IMR-90 (cell line): ENCODE measurements at regions not wholly inside any gene's neighbourhood (a gene's known extent, or its start where the extent isn't known, plus 50 kb on each side); places are given as distances from the start of the nearest gene placed in this dataset.

Source experiments
- ATAC-seq: fragments of 200-7000 bp; cut with Tn5 transposase; 2 replicates; pipeline ENCODE4 v1.9.1; 2020; ENCODE audit warnings: low read depth, mild to moderate bottlenecking, moderate library complexity
- BruUV-seq: library from RNA; stranded (reverse); fragments of 400-500 nt; replicated peaks from 2 replicates; lab custom pipeline; 2021; lab: Mats Ljungman, UMichigan
- CTCF ChIA-PET: fragments of 300-600 bp; formaldehyde crosslinking; extraction: SDS; loops from one replicate; lab custom pipeline; 2021; ENCODE audit warnings: antibody characterized with exemption; lab: Yijun Ruan, JAX
- POLR2A ChIA-PET: fragments of 300-600 bp; sonication (Branson Sonifier 250); formaldehyde crosslinking; loops from one replicate; lab custom pipeline; 2022; ENCODE audit warnings: antibody characterized with exemption; ENCODE audit not compliant: unreplicated experiment; lab: Charles Lee
- DNase-seq: peaks from one replicate; pipeline ENCODE4 v3.0.0; 2013
- H2AFZ ChIP-seq: replicated peaks from 2 replicates; pipeline ENCODE3; 2013; ENCODE audit warnings: low read length, mild to moderate bottlenecking; ENCODE audit not compliant: poor library complexity
- H2AK5ac ChIP-seq: 2 replicates; pipeline ENCODE4 v1.6.1; 2013; ENCODE audit warnings: low read depth, low read length, inconsistent platforms
- H2AK9ac ChIP-seq: replicated peaks from 2 replicates; pipeline ENCODE3; 2013; ENCODE audit warnings: mild to moderate bottlenecking, low read depth, low read length, moderate library complexity; ENCODE audit not compliant: poor library complexity
- H2BK120ac ChIP-seq: 2 replicates; pipeline ENCODE4 v1.6.1; 2013; ENCODE audit warnings: low read depth, low read length, inconsistent platforms
- H2BK15ac ChIP-seq: 3 replicates; pipeline ENCODE4 v1.6.1; 2013; ENCODE audit warnings: low read depth, low read length, inconsistent platforms
- H2BK20ac ChIP-seq: 2 replicates; pipeline ENCODE4 v1.6.1; 2013; ENCODE audit warnings: low read depth, mild to moderate bottlenecking, inconsistent platforms, low read length, moderate library complexity
- H2BK5ac ChIP-seq: 2 replicates; pipeline ENCODE4 v1.6.1; 2013; ENCODE audit warnings: mild to moderate bottlenecking, low read depth, low read length, inconsistent platforms; ENCODE audit not compliant: poor library complexity, severe bottlenecking
- H3K14ac ChIP-seq: replicated peaks from 2 replicates; pipeline ENCODE4 v1.6.1; 2013; ENCODE audit warnings: low read depth, low read length, inconsistent platforms
- H3K18ac ChIP-seq: 2 replicates; pipeline ENCODE4 v1.6.1; 2013; ENCODE audit warnings: low read depth, low read length, control low read depth
- H3K23ac ChIP-seq: 2 replicates; pipeline ENCODE4 v1.6.1; 2013; ENCODE audit warnings: low read depth, low read length, inconsistent platforms
- H3K27ac ChIP-seq: 2 replicates; pipeline ENCODE4 v1.5.1; 2013; ENCODE audit warnings: mild to moderate bottlenecking, control low read depth, low read length; ENCODE audit not compliant: insufficient read depth
- H3K27me3 ChIP-seq: 2 replicates; pipeline ENCODE4 v1.6.1; 2013; ENCODE audit warnings: low read length; ENCODE audit not compliant: control insufficient read depth, insufficient read depth
- H3K36me3 ChIP-seq: 2 replicates; pipeline ENCODE4 v1.6.1; 2013; ENCODE audit warnings: low read length, mixed read lengths; ENCODE audit not compliant: control insufficient read depth, insufficient read depth
- H3K4ac ChIP-seq: 2 replicates; pipeline ENCODE4 v1.6.1; 2013; ENCODE audit warnings: low read depth, low read length, inconsistent platforms
- H3K4me1 ChIP-seq: 2 replicates; pipeline ENCODE4 v1.6.1; 2013; ENCODE audit warnings: low read length, mixed read lengths; ENCODE audit not compliant: control insufficient read depth, insufficient read depth
- H3K4me2 ChIP-seq: 2 replicates; pipeline ENCODE4 v1.6.1; 2013; ENCODE audit warnings: low read depth, mild to moderate bottlenecking, control low read depth, low read length, moderate library complexity
- H3K4me3 ChIP-seq: 2 replicates; pipeline ENCODE4 v1.5.1; 2013; ENCODE audit warnings: low read depth, mild to moderate bottlenecking, control low read depth, low read length, moderate library complexity; ENCODE audit not compliant: insufficient read depth
- H3K56ac ChIP-seq: 2 replicates; pipeline ENCODE4 v1.6.1; 2013; ENCODE audit warnings: low read length, inconsistent platforms; ENCODE audit not compliant: insufficient read depth; ENCODE audit errors: extremely low read depth
- H3K79me1 ChIP-seq, 2 experiments: 2 replicates each; pipeline ENCODE4 v1.6.1; 2013; ENCODE audit warnings: low read length in 2 of 2, inconsistent platforms in 1 of 2, low read depth in 1 of 2
- H3K9ac ChIP-seq: 2 replicates; pipeline ENCODE4 v1.6.1; 2013; ENCODE audit warnings: low read depth, low read length, control low read depth
- H3K9me1 ChIP-seq: 2 replicates; pipeline ENCODE4 v1.6.1; 2013; ENCODE audit warnings: low read length, inconsistent platforms; ENCODE audit not compliant: insufficient read depth
- H3K9me3 ChIP-seq: 2 replicates; pipeline ENCODE4 v1.6.1; 2013; ENCODE audit warnings: low read length; ENCODE audit not compliant: control insufficient read depth, insufficient read depth
- H4K20me1 ChIP-seq: 2 replicates; pipeline ENCODE4 v1.6.1; 2013; ENCODE audit warnings: low read length, inconsistent platforms; ENCODE audit not compliant: insufficient read depth
- H4K5ac ChIP-seq: 2 replicates; pipeline ENCODE4 v1.6.1; 2013; ENCODE audit warnings: mild to moderate bottlenecking, low read depth, low read length, control low read depth
- H4K8ac ChIP-seq, 2 experiments: 2 replicates each; pipeline ENCODE4 v1.6.1; 2013; ENCODE audit warnings: low read depth in 2 of 2, low read length in 2 of 2, control low read depth in 1 of 2, inconsistent platforms in 1 of 2
- H4K91ac ChIP-seq: 2 replicates; pipeline ENCODE4 v1.6.1; 2013; ENCODE audit warnings: low read depth, low read length, inconsistent platforms; ENCODE audit not compliant: insufficient read depth
- BHLHE40 ChIP-seq: fragments of 150-350 bp; IDR thresholded peaks from 2 replicates; pipeline ENCODE4 v1.6.1; 2016; ENCODE audit warnings: mild to moderate bottlenecking, low read depth, low read length
- CEBPB ChIP-seq: IDR thresholded peaks from 2 replicates; pipeline ENCODE4 v1.6.1; 2012; ENCODE audit warnings: low read depth, low read length, improper control_type of control experiment
- CHD1 ChIP-seq: IDR thresholded peaks from 2 replicates; pipeline ENCODE4 v1.6.1; 2012; ENCODE audit warnings: low read depth, low read length, improper control_type of control experiment
- CTCF ChIP-seq: conservative IDR thresholded peaks from 2 replicates; pipeline ENCODE4 v1.5.1; 2012; ENCODE audit warnings: mild to moderate bottlenecking, low read depth, low read length, improper control_type of control experiment
- ELK1 ChIP-seq: fragments of 150-350 bp; IDR thresholded peaks from 2 replicates; pipeline ENCODE4 v1.6.1; 2016; ENCODE audit warnings: low read depth, mild to moderate bottlenecking, low read length, moderate library complexity, borderline replicate concordance
- FOS ChIP-seq: fragments of 150-350 bp; IDR thresholded peaks from 2 replicates; pipeline ENCODE4 v1.6.1; 2016; ENCODE audit warnings: low read depth, low read length
- MAFK ChIP-seq: IDR thresholded peaks from 2 replicates; pipeline ENCODE4 v1.6.1; 2012; ENCODE audit warnings: low read depth, low read length, improper control_type of control experiment
- MAZ ChIP-seq: IDR thresholded peaks from 2 replicates; pipeline ENCODE4 v1.6.1; 2012; ENCODE audit warnings: low read depth, mild to moderate bottlenecking, low read length, improper control_type of control experiment, moderate library complexity, borderline replicate concordance
- MXI1 ChIP-seq: IDR thresholded peaks from 2 replicates; pipeline ENCODE4 v1.6.1; 2012; ENCODE audit warnings: low read depth, mild to moderate bottlenecking, low read length, moderate library complexity, borderline replicate concordance
- NFE2L2 ChIP-seq: fragments of 150-350 bp; IDR thresholded peaks from 2 replicates; pipeline ENCODE4 v1.6.1; 2016; ENCODE audit warnings: low read depth, mild to moderate bottlenecking, low read length
- POLR2A ChIP-seq: IDR thresholded peaks from 2 replicates; pipeline ENCODE4 v1.6.1; 2012; ENCODE audit warnings: mild to moderate bottlenecking, low read depth, low read length
- RAD21 ChIP-seq: IDR thresholded peaks from 2 replicates; pipeline ENCODE4 v1.6.1; 2012; ENCODE audit warnings: low read length, improper control_type of control experiment
- RCOR1 ChIP-seq: IDR thresholded peaks from 2 replicates; pipeline ENCODE4 v1.6.1; 2012; ENCODE audit warnings: mild to moderate bottlenecking, low read length, improper control_type of control experiment; ENCODE audit not compliant: insufficient replicate concordance
- RFX5 ChIP-seq: IDR thresholded peaks from 2 replicates; pipeline ENCODE4 v1.8.0; 2012; ENCODE audit warnings: low read depth, mild to moderate bottlenecking, low read length, moderate library complexity
- SMC3 ChIP-seq: fragments of 150-350 bp; IDR thresholded peaks from 2 replicates; pipeline ENCODE4 v1.6.1; 2016; ENCODE audit warnings: low read depth, mild to moderate bottlenecking, antibody characterized with exemption, low read length, moderate library complexity
- WGBS, 2 experiments: methylation state at CpG; one replicate each; pipeline versions ENCODE4 v1.1.5 to v1.1.7; 2013; ENCODE audit warnings: missing lambda C conversion rate in 2 of 2; ENCODE audit not compliant: insufficient read length in 1 of 2; ENCODE audit errors: extremely low coverage in 2 of 2; 5-methylcytosine and 5-hydroxymethylcytosine counted together
- dilution Hi-C: fragments of 300-500 bp; cut with HindIII; formaldehyde crosslinking; loops from one replicate; pipeline ENCODE4 v1.14.3; 2018; ENCODE audit warnings: low sequenced_read_pairs; ENCODE audit not compliant: unreplicated experiment
- in situ Hi-C: fragments of 300-500 bp; cut with MboI; formaldehyde crosslinking; loops from 3 replicates; pipeline ENCODE4 v1.14.3; 2019; ENCODE audit warnings: low sequenced_read_pairs, inconsistent platforms, mixed read lengths
- intact Hi-C: fragments of 100-400 bp; cut with micrococcal nuclease; formaldehyde crosslinking; loops from 2 replicates; pipeline ENCODE4 v1.10.0; 2022
- TF ChIP-seq, protein P1 (sequence below): fragments of 150-350 bp; IDR thresholded peaks from 2 replicates; pipeline ENCODE4 v1.6.1; 2017; ENCODE audit warnings: mild to moderate bottlenecking, antibody characterized with exemption, low read length, low read depth

DNA sequence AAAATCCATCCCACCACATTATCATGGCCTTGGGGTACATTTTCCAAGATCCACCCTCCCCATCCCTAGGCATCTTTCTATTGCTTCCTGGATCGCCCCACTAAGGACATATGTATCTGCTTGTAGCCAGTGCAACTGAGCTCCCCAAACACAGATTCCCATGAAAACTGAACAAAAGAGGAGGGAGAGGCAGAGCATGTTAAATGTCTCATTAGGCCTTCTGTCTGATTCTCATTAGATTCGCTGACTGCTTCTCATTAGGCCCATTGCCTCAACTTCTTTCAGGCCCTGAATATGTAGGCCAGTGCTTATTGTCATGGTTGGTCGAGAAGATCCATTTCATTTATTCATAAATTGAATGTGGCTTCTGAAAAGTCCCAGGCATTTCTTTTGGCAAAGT lies 698.9 kb downstream of the INHBA start:
- Histone ChIP-seq H3K4me3 (no peak overlapping the region), H3K27ac (no peak overlapping the region), H2BK120ac (peak overlapping the region; percentile 95), H2BK5ac (peak overlapping the region; percentile 49), H3K9me3 (peaks cover 3% of the 10 kb centered on the region), H2AK9ac (no peak overlapping the region), H3K4ac (peak overlapping the region; percentile 91), H4K91ac (peak overlapping the region; percentile 97), H2BK20ac (peak overlapping the region; percentile 99; the same call in 1 of the 2 replicates), H3K36me3 (no peaks in the 10 kb centered on the region), H2AFZ (no peak overlapping the region), H4K20me1 (no peaks in the 10 kb centered on the region), H3K56ac (no peak overlapping the region), H2BK15ac (peak overlapping the region; percentile 94; the same call in 2 of the 3 replicates), H3K4me2 (no peak overlapping the region), H3K23ac (peak overlapping the region; percentile 61; the same call in 1 of the 2 replicates), H2AK5ac (peak overlapping the region; percentile 69), H3K9ac (no peak overlapping the region), H4K5ac (peak overlapping the region; percentile 40; the same call in 1 of the 2 replicates), H3K79me1 (peaks cover 0 to 5% of the 10 kb centered on the region in 2 experiments; a peak in 1 of 4 replicates), H3K4me1 (peaks cover 15% of the 10 kb centered on the region; the same call in 1 of the 2 replicates), H4K8ac (peak overlapping the region; percentile 76 to 94; a peak in 3 of 4 replicates), H3K27me3 (no peaks in the 10 kb centered on the region), H3K9me1 (peaks cover 15% of the 10 kb centered on the region), H3K18ac (peak overlapping the region; percentile 84; the same call in 1 of the 2 replicates), H3K14ac (peak overlapping the region; percentile 71)
- no peak for DNase-seq
- dilution Hi-C loops (no loop called here), intact Hi-C loops (no loop called here), in situ Hi-C loops (no loop called here)
- WGBS, 2 experiments, result no CpG with 5 or more reads among the region's 3 CpGs
- CTCF ChIA-PET, result interaction anchor here (1.4 to 1.7 kb wide), 4 partner anchors 11 to 701 kb away, joined by 3 to 5 read pairs (median 5); no protein-coding TSS in a partner anchor
- ATAC-seq, result no peak
- TF ChIP-seq SMC3, result no peak
- TF ChIP-seq RFX5, result no peak
- TF ChIP-seq, protein P1, sequence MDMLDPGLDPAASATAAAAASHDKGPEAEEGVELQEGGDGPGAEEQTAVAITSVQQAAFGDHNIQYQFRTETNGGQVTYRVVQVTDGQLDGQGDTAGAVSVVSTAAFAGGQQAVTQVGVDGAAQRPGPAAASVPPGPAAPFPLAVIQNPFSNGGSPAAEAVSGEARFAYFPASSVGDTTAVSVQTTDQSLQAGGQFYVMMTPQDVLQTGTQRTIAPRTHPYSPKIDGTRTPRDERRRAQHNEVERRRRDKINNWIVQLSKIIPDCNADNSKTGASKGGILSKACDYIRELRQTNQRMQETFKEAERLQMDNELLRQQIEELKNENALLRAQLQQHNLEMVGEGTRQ, result no peak
- no peak for TF ChIP-seq FOS
- no peak for TF ChIP-seq BHLHE40
- TF ChIP-seq CHD1, result no peak
- TF ChIP-seq MXI1, result no peak
- no peak for TF ChIP-seq ELK1
- TF ChIP-seq MAFK, result no peak
- no peak for TF ChIP-seq MAZ
- no peak for TF ChIP-seq CEBPB
- no peak for TF ChIP-seq RAD21
- no peak for TF ChIP-seq NFE2L2
- TF ChIP-seq POLR2A, result no peak
- no peak for TF ChIP-seq CTCF
- no peak for TF ChIP-seq RCOR1
- POLR2A ChIA-PET, result no interaction called here
- BruUV-seq, result no TSS peak
